ENCODE measurements at regions not wholly inside any gene's neighbourhood (a gene's known extent, or its start where the extent isn't known, plus 50 kb on each side); places are given as distances from the start of the nearest gene placed in this dataset.

DNA sequence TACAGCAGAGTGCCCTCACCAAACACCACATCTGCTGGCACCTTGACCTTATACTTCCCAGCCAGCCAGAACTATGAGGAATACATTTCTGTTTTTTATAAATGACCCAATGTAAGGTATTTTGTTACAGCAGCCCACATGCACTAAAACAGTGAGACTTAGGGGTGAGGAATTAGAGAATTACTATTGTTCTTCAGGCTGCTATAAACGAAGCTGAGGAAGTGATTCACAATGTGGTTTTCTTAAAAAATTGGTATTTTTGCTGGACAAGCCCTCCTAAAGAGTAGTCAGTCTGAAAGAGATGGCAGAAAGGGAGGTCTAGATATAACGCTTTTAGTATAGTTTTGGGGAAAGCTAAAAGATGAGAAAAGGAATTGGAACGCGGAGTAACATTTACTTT lies 101.0 kb downstream of the SLITRK6 start:
- no peak for TF ChIP-seq EZH2 (IDR thresholded peaks at IDR 0.05; ENCODE audit: borderline replicate concordance)
- TF ChIP-seq, protein P1, sequence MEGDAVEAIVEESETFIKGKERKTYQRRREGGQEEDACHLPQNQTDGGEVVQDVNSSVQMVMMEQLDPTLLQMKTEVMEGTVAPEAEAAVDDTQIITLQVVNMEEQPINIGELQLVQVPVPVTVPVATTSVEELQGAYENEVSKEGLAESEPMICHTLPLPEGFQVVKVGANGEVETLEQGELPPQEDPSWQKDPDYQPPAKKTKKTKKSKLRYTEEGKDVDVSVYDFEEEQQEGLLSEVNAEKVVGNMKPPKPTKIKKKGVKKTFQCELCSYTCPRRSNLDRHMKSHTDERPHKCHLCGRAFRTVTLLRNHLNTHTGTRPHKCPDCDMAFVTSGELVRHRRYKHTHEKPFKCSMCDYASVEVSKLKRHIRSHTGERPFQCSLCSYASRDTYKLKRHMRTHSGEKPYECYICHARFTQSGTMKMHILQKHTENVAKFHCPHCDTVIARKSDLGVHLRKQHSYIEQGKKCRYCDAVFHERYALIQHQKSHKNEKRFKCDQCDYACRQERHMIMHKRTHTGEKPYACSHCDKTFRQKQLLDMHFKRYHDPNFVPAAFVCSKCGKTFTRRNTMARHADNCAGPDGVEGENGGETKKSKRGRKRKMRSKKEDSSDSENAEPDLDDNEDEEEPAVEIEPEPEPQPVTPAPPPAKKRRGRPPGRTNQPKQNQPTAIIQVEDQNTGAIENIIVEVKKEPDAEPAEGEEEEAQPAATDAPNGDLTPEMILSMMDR (IDR thresholded peaks at IDR 0.05; ENCODE audit: poor library complexity): no peak
